RCC 7860 (cell line): ENCODE measurements at regions not wholly inside any gene's neighbourhood (a gene's known extent, or its start where the extent isn't known, plus 50 kb on each side); places are given as distances from the start of the nearest gene placed in this dataset.

Source experiments
- DNase-seq: peaks from one replicate; pipeline ENCODE4 v3.0.0-alpha.2; 2015; ENCODE audit warnings: low spot score
- FAIRE-seq: peaks from 2 replicates; lab custom pipeline; 2012; peaks lifted over from hg19 to GRCh38; lab: Jason Lieb, UNC

DNA sequence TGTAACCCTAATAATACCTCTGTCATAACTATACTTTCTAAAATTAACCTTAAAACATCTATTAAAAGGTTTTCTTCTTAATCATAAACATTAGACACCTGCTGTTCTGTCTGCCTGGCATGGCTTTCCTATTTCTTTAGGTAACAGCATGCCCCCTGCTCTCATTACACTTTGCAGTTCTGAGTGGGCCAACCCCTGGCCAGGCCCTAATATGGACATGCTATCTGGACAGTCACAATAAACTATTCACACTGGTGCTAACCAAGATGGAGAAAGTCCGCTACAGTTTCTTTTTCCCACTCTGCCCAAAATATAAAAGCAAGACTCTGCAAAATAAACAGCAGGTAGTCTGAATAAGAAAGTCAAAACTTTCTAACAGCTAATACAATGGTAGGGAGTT, 84.0 kb downstream of the ELAPOR2 start:
- DNase-seq (no peak), FAIRE-seq (no peak)

DNA sequence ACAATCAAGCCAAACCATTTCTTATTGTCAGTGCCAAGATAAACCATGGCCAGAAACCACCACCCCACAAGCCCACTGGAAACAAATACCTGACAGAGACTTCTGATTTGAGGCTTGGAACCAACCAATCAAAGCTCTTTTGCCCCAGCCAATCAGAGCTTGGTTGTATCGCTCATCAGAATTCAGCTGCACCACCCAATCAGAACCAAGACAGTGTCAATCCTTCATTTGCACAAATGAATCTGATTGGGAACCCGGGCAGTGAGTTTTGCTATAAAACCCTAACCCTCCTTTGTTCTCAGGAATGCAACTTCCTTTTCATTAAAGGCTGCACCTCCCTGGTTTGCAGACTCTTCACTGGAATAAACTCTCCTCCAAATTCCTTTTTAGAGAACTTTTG, 87.4 kb downstream of the ELAPOR2 start:
- no peak for DNase-seq
- FAIRE-seq = no peak

DNA sequence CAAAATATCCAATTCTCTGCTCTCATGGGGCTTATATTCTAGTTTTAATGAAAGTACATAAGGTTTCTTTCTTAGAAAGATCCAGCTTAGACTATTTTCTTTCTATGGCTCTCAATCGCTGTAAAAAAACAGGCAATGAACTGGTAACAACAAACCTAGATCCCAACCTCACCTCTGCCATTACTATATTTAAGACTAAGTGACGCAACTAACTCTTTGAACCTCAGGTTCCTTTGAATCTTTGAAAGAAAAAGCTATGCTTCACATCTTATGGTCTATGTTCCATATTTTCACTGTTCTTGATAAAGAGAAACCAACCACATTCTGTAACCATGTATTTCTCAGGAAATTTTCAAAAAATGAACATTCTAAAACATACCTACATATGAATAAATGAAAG, 88.5 kb downstream of the ELAPOR2 start:
- no peak for DNase-seq

DNA sequence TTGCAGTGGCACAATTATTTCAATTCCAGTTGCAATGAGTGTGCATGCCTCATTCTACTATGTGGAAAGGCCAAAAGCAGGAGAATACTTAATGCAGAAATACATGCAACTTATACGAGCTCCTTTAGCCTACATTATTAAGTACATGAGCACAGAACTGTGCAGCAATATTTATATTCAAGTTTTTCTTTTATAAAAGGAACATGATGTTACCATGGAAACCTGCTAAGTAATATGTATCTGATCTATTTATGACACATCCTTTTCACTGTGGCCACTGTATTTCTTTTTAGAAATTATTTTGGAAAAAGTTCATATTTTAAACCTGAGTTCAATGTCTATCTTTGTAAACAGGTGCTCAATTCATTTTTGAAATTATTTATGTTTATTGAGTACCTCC, 88.9 kb downstream of the ELAPOR2 start:
- no peak for DNase-seq

More for the DNA sequence above, 88.5 kb downstream of the ELAPOR2 start:
- FAIRE-seq = no peak

DNA sequence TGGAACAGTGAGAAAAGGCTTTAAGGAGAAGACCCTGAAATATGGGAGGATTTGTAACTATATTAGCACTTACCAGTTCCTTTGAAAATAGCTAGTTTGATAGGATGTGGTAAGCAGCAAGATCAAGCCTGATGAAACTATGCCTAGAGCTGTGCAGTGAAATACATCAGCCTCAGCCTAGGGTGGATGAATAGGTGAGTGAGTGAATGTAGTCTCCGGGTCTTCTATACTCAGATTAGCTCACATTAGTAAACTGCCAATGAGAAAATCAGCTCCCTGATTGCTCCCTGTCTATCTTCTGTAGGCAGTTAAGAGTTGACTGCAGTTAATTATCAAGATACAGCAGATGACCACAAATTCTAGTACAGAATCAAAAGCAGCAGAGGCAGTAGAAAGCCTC, 89.6 kb downstream of the ELAPOR2 start:
- no peak for FAIRE-seq
- no peak for DNase-seq

More for the DNA sequence above, 88.9 kb downstream of the ELAPOR2 start:
- FAIRE-seq = no peak

DNA sequence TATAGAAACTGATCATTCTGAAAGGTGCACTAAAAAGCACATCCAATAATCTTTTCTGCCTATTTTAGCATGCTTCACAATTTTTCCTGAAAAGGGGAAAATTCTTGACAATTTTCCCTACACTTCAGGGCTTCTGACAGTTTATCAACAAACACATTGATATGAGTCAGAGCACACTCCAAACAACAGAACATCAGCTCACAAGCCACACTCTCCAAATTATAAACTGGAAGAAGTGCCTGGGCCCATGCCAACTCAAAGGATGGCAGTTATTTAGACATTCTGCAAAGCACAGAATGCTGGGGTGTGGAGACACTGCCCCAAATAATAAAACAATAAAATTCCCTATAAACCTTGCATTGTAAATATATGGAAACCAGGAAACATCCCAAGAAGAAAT, 90.8 kb downstream of the ELAPOR2 start:
- FAIRE-seq = no peak

DNA sequence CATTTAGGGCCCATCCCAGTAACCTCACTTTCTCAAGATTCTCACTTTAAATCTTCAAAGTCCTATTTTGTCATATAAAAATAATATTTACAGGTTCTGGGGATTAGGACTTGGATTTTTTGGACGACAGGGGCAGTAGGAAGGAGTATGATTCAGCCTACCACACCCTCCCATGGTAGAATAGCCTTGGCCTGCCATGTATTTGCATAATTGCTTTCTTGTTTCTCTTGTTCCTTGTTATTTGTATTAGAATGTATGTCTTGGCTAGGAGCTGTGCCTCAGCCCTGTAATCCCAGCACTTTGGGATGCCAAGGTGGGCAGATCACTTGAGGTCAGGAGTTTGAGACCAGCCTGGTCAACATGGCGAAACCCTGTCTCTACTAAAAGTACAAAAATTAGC, 92.5 kb downstream of the ELAPOR2 start:
- DNase-seq (no peak), FAIRE-seq (no peak)

More for the DNA sequence above, 90.8 kb downstream of the ELAPOR2 start:
- DNase-seq = no peak

DNA sequence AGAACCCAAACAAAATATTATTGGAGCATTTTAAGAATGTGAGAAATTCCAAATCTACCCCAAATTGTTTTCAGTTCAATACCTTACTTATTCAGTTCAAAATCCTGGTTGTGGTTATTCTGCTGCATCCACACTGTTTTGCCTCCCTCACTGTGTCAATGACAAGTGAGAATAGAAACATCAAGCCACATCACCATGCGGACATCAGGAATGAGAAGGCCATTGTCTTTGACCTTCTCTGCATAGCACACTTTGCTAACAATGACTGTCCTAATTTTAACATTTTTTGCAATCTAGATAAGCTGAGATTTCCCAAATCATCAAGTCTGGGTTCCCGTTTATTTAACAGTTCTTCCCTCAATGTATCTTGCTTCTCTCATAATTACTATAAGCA, 93.7 kb downstream of the ELAPOR2 start:
- DNase-seq = no peak
- no peak for FAIRE-seq

DNA sequence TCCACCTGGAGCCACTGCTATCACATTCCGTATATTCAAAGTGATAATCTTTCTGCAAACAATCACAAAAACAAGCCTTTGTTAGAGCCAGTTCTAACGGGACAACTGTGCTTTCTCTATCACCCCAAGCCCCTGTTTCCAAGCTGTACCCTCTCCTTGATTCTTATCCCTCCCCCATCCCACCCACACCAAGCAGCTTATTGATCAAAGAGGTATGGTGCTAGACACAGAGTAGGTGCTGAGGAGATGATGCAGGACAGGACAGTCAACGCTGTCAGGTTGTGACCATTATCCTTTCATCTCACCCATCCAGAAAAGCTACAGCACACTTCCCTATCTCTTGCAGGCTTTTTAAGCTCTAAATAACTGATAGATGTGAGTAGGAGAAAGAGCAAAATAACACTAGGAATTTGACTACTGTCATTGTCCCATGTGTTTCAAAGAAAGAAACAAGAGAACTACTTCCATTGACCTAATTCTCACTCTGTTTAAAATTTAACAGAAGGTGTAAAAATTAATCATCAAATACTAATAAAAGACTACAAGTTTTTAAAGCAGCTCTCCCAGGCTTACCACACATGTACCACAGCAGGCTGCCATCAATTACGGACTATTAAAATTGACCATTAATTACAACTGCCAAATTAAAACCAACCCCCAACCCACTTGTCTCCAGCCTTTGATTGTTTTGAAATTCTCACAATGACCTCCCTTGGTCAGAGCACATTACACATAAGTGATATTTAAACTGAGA, 94.3 kb downstream of the ELAPOR2 start:
- no peak for DNase-seq

DNA sequence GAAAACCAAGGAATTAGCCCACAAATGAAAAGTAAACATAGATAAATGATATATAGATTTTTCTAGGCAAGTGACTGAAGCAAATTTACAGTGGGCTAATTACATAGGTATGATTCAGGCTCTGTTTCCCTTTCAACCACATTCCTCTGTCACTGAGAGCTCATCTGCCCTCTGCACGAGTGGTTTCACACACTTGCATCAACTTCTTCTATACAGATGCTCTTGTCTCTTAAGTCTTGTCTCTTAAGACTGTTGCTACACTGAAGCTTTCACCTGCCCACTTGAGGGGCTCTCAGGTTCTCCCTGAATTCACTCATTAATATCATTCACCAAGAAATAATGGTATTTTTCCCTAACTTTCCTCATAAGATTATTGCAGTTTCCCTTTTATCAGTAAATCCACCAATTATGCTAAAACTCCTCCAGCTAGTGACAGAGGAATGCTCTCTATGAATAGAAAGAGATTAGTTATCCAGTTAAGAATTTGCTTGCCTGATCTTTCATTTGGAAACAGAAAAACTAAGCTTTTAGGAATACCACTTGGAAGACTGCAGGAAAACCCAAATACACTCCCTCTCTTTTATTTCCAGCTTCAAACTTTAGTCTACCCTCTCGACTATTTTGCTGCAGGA, 95.7 kb downstream of the ELAPOR2 start:
- DNase-seq = no peak
- FAIRE-seq = no peak

More for the DNA sequence above, 94.3 kb downstream of the ELAPOR2 start:
- FAIRE-seq = no peak

DNA sequence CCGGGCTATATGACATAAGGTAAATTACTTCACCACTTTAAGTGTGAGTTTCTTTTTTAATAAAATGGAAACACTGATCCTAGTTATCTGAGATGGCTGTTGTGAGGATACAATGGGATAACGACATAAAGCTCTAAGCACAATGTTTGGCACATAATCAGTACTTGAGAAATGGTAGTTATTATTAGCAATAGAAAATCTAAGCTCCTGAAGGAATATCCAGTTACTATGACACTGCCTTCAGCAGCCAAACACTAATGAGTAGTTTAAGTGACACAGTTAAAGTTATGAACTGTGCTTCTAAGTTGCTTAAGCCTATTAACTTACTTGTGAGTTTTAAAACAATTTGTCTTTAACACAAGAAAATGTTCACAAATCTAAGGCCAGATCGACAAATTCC, 96.8 kb downstream of the ELAPOR2 start:
- DNase-seq = no peak
- no peak for FAIRE-seq

DNA sequence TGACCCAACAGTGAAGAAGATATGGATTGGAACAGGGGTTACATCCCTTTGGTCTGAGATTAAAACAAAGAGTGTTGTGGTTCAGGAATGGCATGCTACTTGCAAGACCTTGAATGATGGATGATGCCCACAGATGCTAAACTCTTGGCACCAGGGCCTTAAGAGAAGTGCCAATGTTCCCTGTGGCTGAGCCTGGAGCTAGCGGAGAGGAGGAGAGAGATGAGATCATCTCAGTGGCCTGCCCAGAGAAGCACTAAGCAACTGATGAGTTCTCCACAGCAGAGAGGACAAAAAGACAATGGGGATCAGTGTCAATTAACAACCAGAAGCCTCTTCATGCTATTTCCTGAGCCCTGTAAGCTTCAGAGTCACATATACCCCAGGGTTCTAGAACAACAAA, 97.8 kb downstream of the ELAPOR2 start:
- DNase-seq (no peak), FAIRE-seq (no peak)

DNA sequence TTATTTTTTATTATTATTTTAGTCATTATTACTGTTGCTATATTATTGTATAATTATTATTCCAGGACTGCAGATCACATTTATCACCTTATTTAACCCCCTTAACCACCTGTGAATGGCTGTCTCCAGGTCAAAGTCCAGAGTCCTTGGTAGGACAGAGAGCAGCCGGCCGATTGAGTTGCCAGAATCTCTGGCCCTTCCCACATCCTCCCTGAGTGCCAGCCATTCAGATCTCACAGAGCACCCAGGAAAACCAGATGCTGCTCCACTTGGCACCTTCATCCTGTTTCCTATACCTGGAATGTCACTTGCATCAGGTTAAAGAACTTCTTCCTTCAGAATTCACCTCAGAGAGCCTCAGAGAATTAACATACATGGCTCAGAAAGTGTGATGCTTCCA, 101.1 kb downstream of the ELAPOR2 start:
- no peak for DNase-seq
- no peak for FAIRE-seq

DNA sequence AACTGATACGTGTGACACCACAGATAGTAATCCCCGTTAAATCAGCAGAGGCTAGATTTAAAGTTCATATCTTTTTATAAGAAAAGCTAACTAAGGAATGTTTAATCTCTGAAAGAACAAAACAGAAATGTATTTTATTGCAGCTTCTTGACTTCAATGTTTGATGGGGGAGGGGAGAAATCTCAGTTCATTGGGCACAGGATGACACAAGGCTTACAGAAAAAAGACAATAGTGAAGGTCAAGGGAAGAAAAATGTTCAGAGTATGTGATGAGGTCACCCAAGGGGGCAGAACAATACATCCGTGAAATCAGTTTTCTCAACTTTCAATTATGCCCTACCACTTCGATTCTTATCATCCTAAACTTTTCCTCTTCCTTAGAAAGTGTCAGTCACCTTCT, 102.9 kb downstream of the ELAPOR2 start:
- DNase-seq = no peak
- no peak for FAIRE-seq

DNA sequence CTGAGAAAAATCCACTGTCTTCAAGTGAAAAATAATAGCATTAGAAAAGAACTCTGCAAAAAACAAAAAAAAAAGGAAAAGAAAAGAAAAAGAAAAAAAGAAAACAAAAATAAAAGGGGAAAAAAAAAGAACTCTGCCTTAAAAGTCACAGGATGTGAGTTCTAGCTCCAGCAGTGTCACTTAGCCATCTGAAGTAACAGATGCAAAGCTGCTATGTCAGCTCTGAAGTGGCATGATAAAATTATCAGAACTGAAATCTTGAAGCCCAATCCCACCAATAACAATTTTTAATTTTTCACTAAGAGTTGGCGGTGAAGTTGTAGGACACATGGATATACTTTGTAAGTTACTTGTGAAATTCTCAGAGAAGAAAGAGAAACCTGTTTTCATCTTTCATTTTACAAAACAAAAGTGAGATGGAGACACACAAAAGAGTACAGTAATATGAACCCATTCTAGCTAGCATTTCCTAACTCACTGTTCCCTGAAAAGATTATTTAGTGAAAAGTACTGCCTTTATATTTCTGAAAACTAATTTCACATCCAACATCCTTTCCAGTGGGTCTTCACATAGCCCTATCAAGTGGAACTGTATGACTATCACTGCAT, 103.5 kb downstream of the ELAPOR2 start:
- DNase-seq = no peak
- FAIRE-seq = no peak

DNA sequence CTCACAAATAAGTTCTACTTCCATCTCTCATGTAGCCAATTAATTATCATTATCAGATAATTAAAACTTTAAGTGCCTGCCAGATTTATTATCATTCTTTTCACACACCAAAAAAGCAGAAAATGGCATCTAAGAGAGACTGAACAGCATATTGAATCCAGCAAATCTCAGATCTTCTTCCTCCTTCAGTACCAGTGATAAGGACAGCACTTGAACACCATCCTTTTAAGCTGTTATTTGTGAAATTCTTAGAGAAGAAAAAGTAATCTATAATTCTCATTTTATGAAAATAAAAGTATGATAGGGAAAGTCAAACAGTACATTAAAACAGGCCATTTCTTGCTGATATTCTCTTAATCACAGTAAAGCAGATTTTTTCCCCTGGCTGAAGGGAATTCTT, 104.5 kb downstream of the ELAPOR2 start:
- no peak for FAIRE-seq
- no peak for DNase-seq

DNA sequence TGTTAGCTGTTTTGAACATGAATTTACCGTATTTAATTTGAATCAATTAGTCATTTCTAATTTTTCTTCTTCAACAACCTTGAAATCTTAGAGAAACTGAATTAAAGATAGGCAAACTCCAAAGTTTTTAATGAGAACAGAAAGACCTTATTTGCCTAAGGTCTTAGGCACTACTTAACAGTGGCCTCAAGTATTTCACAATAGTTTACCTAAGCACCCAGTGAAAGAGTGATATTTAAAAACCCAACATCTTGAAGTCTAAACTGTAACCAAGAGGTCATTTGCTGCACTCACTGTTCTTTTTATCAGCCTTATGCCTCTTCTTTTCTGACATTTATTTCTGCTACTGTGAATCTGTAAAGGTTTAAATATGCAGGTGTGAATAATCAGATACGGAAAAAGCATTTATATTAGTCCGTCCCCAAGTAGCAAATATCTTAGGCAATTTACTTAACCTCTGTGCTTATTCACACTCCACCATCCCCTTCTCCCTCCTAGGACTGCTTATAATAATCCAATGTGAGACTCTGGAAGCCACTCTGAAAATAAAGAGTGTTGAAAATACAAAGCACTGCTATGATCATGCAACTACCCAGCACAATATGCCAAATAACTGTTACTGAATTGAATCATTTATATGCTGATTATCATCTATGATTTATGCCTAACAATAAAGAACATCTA, 105.7 kb downstream of the ELAPOR2 start:
- DNase-seq = no peak

DNA sequence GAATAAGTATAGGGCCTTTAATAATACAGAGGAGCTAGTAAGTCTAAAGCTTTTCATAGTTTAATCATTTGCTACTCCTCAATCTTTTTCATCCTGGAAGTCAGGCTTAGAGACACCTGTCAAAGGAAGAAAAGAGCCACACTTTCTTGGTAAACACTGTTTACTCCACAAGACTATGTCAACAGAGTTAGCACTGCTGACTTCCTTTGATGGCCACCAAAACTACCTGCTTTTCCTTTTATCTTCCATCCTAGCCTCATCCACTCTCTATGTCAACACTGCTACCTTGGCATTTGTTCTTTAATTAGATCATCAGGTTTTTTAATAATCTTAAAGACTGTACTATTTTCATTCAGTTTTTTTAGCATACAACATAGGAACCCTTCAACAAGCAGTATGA, 106.2 kb downstream of the ELAPOR2 start:
- FAIRE-seq = no peak

More for the DNA sequence above, 105.7 kb downstream of the ELAPOR2 start:
- no peak for FAIRE-seq

DNA sequence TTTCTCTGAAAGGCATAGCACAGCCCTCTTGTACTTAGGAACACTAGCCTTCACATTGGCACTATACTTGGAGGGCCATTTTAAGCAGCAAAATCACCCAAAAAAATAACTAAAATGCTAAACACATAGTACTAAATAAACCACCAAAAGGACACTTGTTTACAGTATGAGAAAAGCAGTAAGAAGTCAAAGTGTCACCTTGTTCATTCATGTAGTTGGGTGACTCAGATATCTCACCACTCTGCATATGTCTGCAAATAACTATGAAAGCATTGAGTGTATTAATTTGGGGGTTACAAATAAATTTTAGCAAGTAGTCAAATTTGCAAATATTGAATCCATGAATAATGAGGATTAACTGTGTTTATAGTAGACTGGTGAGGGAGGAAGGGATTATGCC, 107.6 kb downstream of the ELAPOR2 start:
- DNase-seq (no peak), FAIRE-seq (no peak)

More for the DNA sequence above, 106.2 kb downstream of the ELAPOR2 start:
- DNase-seq = no peak

DNA sequence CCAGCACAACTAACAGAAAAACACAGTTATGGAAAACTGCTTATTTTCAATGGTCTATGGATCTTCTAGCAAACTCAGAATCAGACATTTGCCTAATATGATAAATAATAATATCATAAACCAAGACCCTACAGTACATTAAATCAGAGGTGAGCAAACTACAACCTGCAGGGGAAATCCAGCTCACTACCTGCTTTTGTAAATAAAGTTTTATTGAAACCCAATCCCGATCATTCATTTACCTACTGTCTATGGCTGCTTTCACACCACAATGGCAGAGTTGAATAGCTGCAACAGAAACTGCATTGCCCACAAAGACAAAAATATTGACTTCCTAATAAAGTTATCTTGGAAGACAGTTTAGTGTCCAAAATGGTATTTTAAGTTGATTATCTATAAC, 108.5 kb downstream of the ELAPOR2 start:
- DNase-seq (no peak), FAIRE-seq (no peak)

DNA sequence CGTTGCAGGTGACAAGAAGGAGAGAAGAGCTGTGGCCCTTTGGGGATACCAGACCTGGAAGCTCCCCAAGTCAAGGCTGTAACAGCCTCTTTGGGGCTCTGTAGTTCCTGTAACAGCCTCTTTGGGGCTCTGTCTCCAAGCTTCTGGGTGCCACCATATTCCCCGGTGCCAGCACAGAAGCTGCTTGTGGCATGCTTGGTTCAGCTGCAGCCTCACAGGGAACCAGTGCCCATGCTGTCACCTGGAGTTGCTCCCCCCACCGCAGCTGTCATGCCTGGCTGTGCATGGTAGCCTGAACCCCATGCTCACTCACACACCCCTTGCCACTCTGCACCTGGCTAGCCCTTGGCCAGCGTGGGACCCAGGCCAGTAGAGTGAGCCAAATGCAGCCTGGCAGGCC, 109.1 kb downstream of the ELAPOR2 start:
- FAIRE-seq = no peak
- no peak for DNase-seq
